ENCODE measurements at regions not wholly inside any gene's neighbourhood (a gene's known extent, or its start where the extent isn't known, plus 50 kb on each side); places are given as distances from the start of the nearest gene placed in this dataset.

- ATAC-seq (no peak), DNase-seq (peak in 2 of 4 donors; percentile 36 to 40)
- intact Hi-C loops (cut with DNase I): no loop called here
- Histone ChIP-seq H3K9me3 (no peaks in the 10 kb centered on the region), H3K4me1 (no peaks in the 10 kb centered on the region), H3K27ac (no peak overlapping the region), H3K36me3 (replicated peaks in 1 of 2; ENCODE audit: insufficient read depth in 1 of 2, low read depth in 2 of 2) (no peaks in the 10 kb centered on the region), H3K4me3 (no peak overlapping the region), H3K27me3 (no peaks in the 10 kb centered on the region)
- 65% methylated on average over 5 of the region's 5 CpGs for WGBS, 2 donors
- TF ChIP-seq POLR2A (IDR thresholded peaks at IDR 0.05): no peak
- TF ChIP-seq CTCF (IDR thresholded peaks at IDR 0.05): no peak
Observed at GRCh38 chr2:221649051-221649775, 77.1 kb upstream of the EPHA4 start.

GRCh38 chr2:221642447-221642846 lies 70.3 kb upstream of the EPHA4 start:
- DNase-seq: no peak
- 94 to 96% methylated on average over 3 of the region's 3 CpGs for whole genome bisulfite sequencing, 2 donors
- Histone ChIP-seq H3K4me3 (no peak overlapping the region), H3K27ac (no peak overlapping the region), H3K36me3 (replicated peaks in 1 of 2; ENCODE audit: insufficient read depth in 1 of 2, low read depth in 2 of 2) (no peaks in the 10 kb centered on the region), H3K4me1 (no peaks in the 10 kb centered on the region), H3K27me3 (no peaks in the 10 kb centered on the region), H3K9me3 (no peaks in the 10 kb centered on the region)
- TF ChIP-seq POLR2A (IDR thresholded peaks at IDR 0.05) (no peak), CTCF (IDR thresholded peaks at IDR 0.05) (no peak)
- intact Hi-C loops (cut with DNase I): no loop called here
- no peak for ATAC-seq

GRCh38 chr2:221641181-221641871 lies 69.2 kb upstream of the EPHA4 start:
- H3K36me3 ChIP-seq (replicated peaks in 1 of 2; ENCODE audit: insufficient read depth in 1 of 2, low read depth in 2 of 2): no peaks in the 10 kb centered on the region
- intact Hi-C loops (cut with DNase I): no loop called here
- H3K27me3 ChIP-seq: no peaks in the 10 kb centered on the region
- no peaks in the 10 kb centered on the region for H3K9me3 ChIP-seq
- peaks cover under 1% of the 10 kb centered on the region for H3K4me1 ChIP-seq
- DNase-seq (no peak), ATAC-seq (no peak)
- H3K4me3 ChIP-seq: no peak overlapping the region
- TF ChIP-seq CTCF (IDR thresholded peaks at IDR 0.05) (no peak), POLR2A (IDR thresholded peaks at IDR 0.05) (no peak)
- 78 to 90% methylated on average over 13 of the region's 13 CpGs for WGBS, 2 donors
- H3K27ac ChIP-seq: no peak overlapping the region

GRCh38 chr2:221640686-221641085 lies 68.6 kb upstream of the EPHA4 start:
- WGBS, 2 donors: 80 to 100% methylated on average over 1 of the region's 1 CpG
- Histone ChIP-seq H3K27me3 (no peaks in the 10 kb centered on the region), H3K9me3 (no peaks in the 10 kb centered on the region), H3K36me3 (replicated peaks in 1 of 2; ENCODE audit: insufficient read depth in 1 of 2, low read depth in 2 of 2) (no peaks in the 10 kb centered on the region), H3K27ac (no peak overlapping the region), H3K4me1 (peaks cover 5% of the 10 kb centered on the region), H3K4me3 (no peak overlapping the region)
- DNase-seq (no peak), ATAC-seq (no peak)
- TF ChIP-seq POLR2A (IDR thresholded peaks at IDR 0.05): no peak
- intact Hi-C loops (cut with DNase I): no loop called here

GRCh38 chr2:221637851-221638250 lies 65.7 kb upstream of the EPHA4 start:
- no peaks in the 10 kb centered on the region for H3K27me3 ChIP-seq
- intact Hi-C loops (cut with DNase I): no loop called here
- H3K4me3 ChIP-seq: no peak overlapping the region
- no peak overlapping the region for H3K27ac ChIP-seq
- no peak for TF ChIP-seq POLR2A (IDR thresholded peaks at IDR 0.05)
- TF ChIP-seq CTCF (IDR thresholded peaks at IDR 0.05): no peak
- no peaks in the 10 kb centered on the region for H3K36me3 ChIP-seq (replicated peaks in 1 of 2; ENCODE audit: insufficient read depth in 1 of 2, low read depth in 2 of 2)
- H3K9me3 ChIP-seq: no peaks in the 10 kb centered on the region
- DNase-seq: no peak
- no peak for ATAC-seq
- WGBS, 2 donors: 90 to 91% methylated on average over 2 of the region's 2 CpGs
- H3K4me1 ChIP-seq: peaks cover 11% of the 10 kb centered on the region
